ENCODE measurements at regions not wholly inside any gene's neighbourhood (a gene's known extent, or its start where the extent isn't known, plus 50 kb on each side); places are given as distances from the start of the nearest gene placed in this dataset.

DNA sequence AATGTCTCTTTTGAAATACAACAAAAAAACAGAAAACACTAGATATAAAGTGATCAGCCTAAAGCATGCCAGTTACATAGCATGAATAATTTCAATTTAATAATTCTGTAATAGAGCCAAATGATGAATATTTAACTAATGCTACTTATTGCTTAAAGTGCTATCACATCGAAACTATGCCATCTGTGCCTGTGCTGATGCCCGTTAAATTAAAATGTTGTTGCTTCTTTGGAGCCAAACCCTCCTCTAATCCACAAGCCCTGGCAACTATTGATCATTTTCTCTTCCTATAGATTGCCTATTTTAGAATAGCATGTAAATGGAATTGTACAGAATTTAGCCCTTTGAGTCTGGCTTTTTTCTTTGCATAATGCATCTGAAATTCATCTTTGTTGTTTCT is 356.2 kb downstream of the CHSY3 start:
- Mint-ChIP-seq H3K4me1 (no peaks in the 10 kb centered on the region), H3K27ac (no peak overlapping the region), H3K27me3 (ENCODE audit: low read depth in 3 of 3) (peaks cover 0 to 2% (median 0%) of the 10 kb centered on the region in 3 donors), H3K4me3 (no peak overlapping the region), H3K36me3 (no peaks in the 10 kb centered on the region), H3K9me3 (peaks cover 0 to 9% (median 3%) of the 10 kb centered on the region in 7 donors)
- DNase-seq = no peak
- H3K27me3 ChIP-seq (ENCODE audit: control insufficient read depth in 2 of 2, insufficient read depth in 2 of 2, low read length in 2 of 2) = no peaks in the 10 kb centered on the region
- H3K9me3 ChIP-seq (replicated peaks in 1 of 2; ENCODE audit: control insufficient read depth in 1 of 2, insufficient read depth in 1 of 2, low read length in 2 of 2) = no peaks in the 10 kb centered on the region
- H3K4me3 ChIP-seq (replicated peaks in 1 of 3; ENCODE audit: low read depth in 2 of 3, low read length in 3 of 3) = no peak overlapping the region
- H3K27ac ChIP-seq (ENCODE audit: low read depth in 1 of 2, low read length in 2 of 2) = no peak overlapping the region
- intact Hi-C loops (cut with micrococcal nuclease) = no loop called here
- H3K4me2 ChIP-seq (replicated peaks; ENCODE audit: extremely low read depth, low read length, poor library complexity, severe bottlenecking) = no peak overlapping the region
- H3K36me3 ChIP-seq (replicated peaks in 1 of 2; ENCODE audit: control insufficient read depth in 1 of 2, insufficient read depth in 2 of 2, low read length in 2 of 2) = no peaks in the 10 kb centered on the region
- no CpG with 5 or more reads among the region's 2 CpGs for WGBS (ENCODE audit: insufficient coverage)
- no peaks in the 10 kb centered on the region for H4K20me1 ChIP-seq (ENCODE audit: insufficient read depth, low read length)
- TF ChIP-seq, protein P1, sequence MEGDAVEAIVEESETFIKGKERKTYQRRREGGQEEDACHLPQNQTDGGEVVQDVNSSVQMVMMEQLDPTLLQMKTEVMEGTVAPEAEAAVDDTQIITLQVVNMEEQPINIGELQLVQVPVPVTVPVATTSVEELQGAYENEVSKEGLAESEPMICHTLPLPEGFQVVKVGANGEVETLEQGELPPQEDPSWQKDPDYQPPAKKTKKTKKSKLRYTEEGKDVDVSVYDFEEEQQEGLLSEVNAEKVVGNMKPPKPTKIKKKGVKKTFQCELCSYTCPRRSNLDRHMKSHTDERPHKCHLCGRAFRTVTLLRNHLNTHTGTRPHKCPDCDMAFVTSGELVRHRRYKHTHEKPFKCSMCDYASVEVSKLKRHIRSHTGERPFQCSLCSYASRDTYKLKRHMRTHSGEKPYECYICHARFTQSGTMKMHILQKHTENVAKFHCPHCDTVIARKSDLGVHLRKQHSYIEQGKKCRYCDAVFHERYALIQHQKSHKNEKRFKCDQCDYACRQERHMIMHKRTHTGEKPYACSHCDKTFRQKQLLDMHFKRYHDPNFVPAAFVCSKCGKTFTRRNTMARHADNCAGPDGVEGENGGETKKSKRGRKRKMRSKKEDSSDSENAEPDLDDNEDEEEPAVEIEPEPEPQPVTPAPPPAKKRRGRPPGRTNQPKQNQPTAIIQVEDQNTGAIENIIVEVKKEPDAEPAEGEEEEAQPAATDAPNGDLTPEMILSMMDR (IDR thresholded peaks at IDR 0.05) = no peak
- no peak overlapping the region for H2AFZ ChIP-seq (ENCODE audit: insufficient read depth, low read depth, low read length, poor library complexity, severe bottlenecking)
- H3K4me1 ChIP-seq (ENCODE audit: control insufficient read depth in 1 of 2, insufficient read depth in 2 of 2, low read length in 2 of 2) = no peaks in the 10 kb centered on the region
- H3K9ac ChIP-seq (ENCODE audit: insufficient read depth, low read length, poor library complexity, severe bottlenecking) = no peak overlapping the region
- H3K79me2 ChIP-seq (ENCODE audit: insufficient read depth, low read length) = no peaks in the 10 kb centered on the region

DNA sequence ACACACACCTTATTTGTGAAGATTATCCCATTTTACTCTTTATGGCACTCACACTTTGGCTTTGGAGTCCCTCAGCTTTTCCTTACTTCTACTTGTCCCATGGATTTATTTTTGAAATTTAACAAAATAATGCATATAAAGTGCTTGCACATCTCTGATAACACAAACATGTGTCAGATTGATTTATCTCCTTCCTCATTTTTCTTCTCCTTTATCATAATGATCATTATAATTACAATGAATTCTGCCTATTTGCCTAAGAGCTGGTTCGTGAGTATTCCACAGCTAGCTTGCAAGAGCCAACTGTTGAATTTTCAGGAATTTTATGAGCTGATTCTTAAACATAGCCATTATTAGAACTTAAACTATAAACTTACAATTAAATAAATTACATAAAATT is 347.7 kb downstream of the CHSY3 start:
- H3K4me3 Mint-ChIP-seq = no peak overlapping the region
- Histone ChIP-seq H2AFZ (ENCODE audit: insufficient read depth, low read depth, low read length, poor library complexity, severe bottlenecking) (no peak overlapping the region), H3K9ac (ENCODE audit: insufficient read depth, low read length, poor library complexity, severe bottlenecking) (no peak overlapping the region), H3K4me2 (replicated peaks; ENCODE audit: extremely low read depth, low read length, poor library complexity, severe bottlenecking) (no peak overlapping the region), H4K20me1 (ENCODE audit: insufficient read depth, low read length) (no peaks in the 10 kb centered on the region), H3K27me3 (ENCODE audit: control insufficient read depth in 2 of 2, insufficient read depth in 2 of 2, low read length in 2 of 2) (no peaks in the 10 kb centered on the region), H3K4me3 (replicated peaks in 1 of 3; ENCODE audit: low read depth in 2 of 3, low read length in 3 of 3) (no peak overlapping the region), H3K36me3 (replicated peaks in 1 of 2; ENCODE audit: control insufficient read depth in 1 of 2, insufficient read depth in 2 of 2, low read length in 2 of 2) (no peaks in the 10 kb centered on the region), H3K4me1 (ENCODE audit: control insufficient read depth in 1 of 2, insufficient read depth in 2 of 2, low read length in 2 of 2) (no peaks in the 10 kb centered on the region), H3K79me2 (ENCODE audit: insufficient read depth, low read length) (no peaks in the 10 kb centered on the region), H3K9me3 (replicated peaks in 1 of 2; ENCODE audit: control insufficient read depth in 1 of 2, insufficient read depth in 1 of 2, low read length in 2 of 2) (no peaks in the 10 kb centered on the region), H3K27ac (ENCODE audit: low read depth in 1 of 2, low read length in 2 of 2) (no peak overlapping the region)
- WGBS (ENCODE audit: insufficient coverage) = no CpG with 5 or more reads among the region's 1 CpG
- intact Hi-C loops (cut with micrococcal nuclease) = no loop called here
- peaks cover 2 to 17% (median 6%) of the 10 kb centered on the region in 7 donors for H3K9me3 Mint-ChIP-seq
- no peak for DNase-seq
- no peaks in the 10 kb centered on the region for H3K36me3 Mint-ChIP-seq
- H3K27ac Mint-ChIP-seq = no peak overlapping the region
- no peaks in the 10 kb centered on the region for H3K27me3 Mint-ChIP-seq (ENCODE audit: low read depth in 3 of 3)
- H3K4me1 Mint-ChIP-seq = no peaks in the 10 kb centered on the region
- TF ChIP-seq, protein P1 (IDR thresholded peaks at IDR 0.05) = no peak
